DMS114 treated with DMSO at 0.1 percent for 48 hours (cell line): ENCODE measurements at regions not wholly inside any gene's neighbourhood (a gene's known extent, or its start where the extent isn't known, plus 50 kb on each side); places are given as distances from the start of the nearest gene placed in this dataset.

Experiments used
- DNase-seq: peaks from one replicate; lab custom pipeline; 2025; ENCODE audit not compliant: unreplicated experiment; lab: John Stamatoyannopoulos, UW

DNA sequence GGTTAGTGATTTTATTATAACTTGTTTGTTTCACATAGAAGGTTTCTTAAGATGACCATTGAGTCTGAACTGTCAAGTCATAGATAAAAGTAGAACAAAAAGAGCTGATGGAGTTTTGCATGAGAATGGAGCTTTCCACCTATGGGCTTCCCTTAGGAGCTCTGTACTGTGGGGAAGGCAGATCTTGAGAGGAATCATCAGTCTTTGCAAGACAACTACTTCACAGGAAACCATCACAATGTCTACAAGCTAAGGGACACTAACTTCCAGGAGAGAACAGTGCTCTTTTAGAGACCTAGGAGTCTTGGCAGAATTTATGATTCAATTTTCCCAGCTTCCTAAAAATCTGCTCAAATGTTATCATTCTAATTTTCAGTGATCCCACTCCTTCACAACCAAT, 78.2 kb downstream of the FBXO5 start:
- DNase-seq, result no peak

DNA sequence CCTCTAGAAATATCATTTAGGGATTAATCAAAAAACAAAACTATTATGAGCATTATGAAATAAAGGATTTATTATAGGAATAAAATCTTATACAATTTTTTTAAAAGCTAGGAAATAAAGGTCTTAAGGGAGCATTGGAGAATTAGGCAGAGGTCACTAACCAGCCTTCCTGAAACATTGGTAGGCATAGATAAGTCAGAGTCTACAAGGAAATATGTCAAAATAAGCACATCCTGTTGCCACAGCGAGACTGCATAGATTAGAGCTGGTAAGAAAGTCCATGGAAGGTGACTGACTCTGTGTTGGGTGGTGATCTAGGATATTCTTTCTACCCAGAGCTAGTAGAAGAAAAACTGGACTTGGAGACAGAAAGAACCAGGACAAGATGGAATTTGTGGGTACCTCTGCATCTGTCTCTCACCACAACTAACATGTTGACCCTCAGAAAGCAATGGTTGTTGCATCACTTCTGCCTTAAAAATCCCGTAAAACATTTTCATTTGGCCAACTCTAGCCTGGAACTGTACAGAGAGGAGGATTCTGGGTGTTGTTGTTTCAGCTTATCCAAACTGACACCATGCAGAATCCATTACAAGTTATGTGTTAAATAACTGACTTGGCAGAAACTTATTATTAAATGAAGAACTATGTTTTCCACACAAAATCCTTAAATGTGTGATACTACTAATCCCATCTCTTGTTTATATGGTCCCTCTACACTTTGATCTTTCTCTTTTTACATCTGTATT, 77.1 kb downstream of the FBXO5 start:
- no peak for DNase-seq

DNA sequence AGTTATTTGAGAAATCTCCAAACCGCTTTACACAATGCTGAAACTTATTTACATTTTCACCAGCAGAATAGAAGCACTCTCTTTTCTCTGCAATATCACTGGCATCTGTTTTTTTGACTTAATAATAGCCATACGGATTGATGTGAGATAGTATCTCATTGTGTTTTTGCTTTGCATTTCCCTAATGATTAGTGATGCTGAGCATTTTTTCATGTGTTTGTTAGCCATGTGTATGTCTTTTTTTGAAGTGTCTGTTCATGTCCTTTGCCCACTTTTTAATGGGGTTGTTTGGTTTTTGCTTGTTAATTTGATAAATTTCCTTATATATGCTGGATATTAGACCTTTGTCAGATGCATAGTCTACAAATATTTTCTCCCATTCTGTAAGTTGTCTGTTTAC, 73.6 kb downstream of the FBXO5 start:
- DNase-seq, result no peak

DNA sequence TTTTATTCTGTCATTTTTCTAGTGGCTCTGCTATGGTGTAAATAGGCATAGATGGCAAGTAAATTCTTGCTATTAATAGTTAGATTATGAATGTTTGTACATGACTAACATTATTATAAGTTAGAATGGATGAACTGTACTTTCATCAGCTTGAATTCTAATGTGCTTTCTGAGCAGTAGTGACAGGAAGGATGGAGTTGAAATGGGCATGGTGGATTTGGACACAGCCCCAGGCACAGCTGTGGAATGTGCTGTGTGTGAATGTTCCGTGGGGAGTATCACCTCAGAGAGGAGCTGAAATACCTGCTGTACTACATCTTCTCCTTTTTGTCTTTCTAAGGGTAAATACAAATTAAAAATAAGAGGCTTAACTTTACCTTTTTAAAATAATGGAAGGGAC, 66.8 kb downstream of the FBXO5 start:
- no peak for DNase-seq

DNA sequence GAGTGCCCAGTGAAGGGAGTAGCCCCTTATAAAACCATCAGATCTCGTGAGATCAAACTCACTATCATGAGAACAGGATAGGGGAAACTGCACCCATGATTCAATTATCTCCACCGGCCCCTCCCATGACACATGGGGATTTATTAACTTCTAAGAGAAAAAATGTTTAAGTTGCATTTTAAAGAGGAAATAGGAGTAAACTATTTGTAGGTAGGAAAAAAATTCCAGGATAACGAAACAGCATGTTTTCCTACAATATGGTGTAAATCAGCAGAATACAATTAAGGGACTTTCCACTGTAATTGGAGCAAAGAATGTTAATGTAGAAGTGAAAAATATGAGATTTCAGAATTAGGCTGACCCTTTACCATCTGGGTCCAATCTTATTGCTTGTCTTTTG, 63.9 kb downstream of the FBXO5 start:
- DNase-seq, result no peak

DNA sequence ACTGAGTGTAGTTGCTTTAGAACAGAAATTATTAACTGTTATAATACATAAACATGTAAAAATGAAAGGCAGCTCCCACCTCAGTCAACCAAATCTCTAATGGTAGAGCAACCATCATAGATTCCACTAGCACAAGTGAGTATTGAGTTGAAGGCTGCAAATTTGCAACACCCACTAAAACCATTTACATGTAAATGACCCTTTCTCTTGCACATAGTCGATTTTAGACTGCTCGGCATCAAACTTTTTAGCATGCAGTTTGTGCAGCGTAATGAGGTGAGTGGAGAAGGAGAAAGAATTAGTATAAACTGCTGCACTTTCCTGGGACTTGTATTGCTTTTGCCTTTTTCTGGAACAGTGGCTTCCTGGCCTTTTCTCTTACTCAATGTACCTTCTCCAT, 62.8 kb downstream of the FBXO5 start:
- no peak for DNase-seq
